Limb (tissue), 2 donors: ENCODE measurements at regions not wholly inside any gene's neighbourhood (a gene's known extent, or its start where the extent isn't known, plus 50 kb on each side); places are given as distances from the start of the nearest gene placed in this dataset.
A peak's percentile ranks its signal among the peaks of the same experiment; 100 is the strongest.
"Not testable (repeated sequence)": the region's sequence is repeated elsewhere in the genome, so short reads cannot be mapped to it uniquely, and the experiment has no call there.

Source experiments
- DNase-seq, 2 donors: peaks; one replicate each; pipeline ENCODE4 v3.0.0-alpha.2; 2016; ENCODE audit errors: extremely low spot score in 2 of 2

GRCh38 chr6:167562862-167563261 lies 238.0 kb downstream of the TTLL2 start:
- not testable (repeated sequence) for DNase-seq

- no peak for DNase-seq
Measured at GRCh38 chr6:167564416-167565250, 239.7 kb downstream of the TTLL2 start.

- no peak for DNase-seq
Measured at GRCh38 chr6:167565388-167565787, 240.5 kb downstream of the TTLL2 start.

GRCh38 chr6:167565884-167566599 lies 241.2 kb downstream of the TTLL2 start:
- DNase-seq = peak in 1 of 2 donors; percentile 36

- peak in 1 of 2 donors; percentile 36 for DNase-seq
Measured at GRCh38 chr6:167566711-167567141, 241.8 kb downstream of the TTLL2 start.

GRCh38 chr6:167567142-167568033 lies 242.5 kb downstream of the TTLL2 start:
- DNase-seq = peak in 1 of 2 donors; percentile 30

- no peak for DNase-seq
Measured at GRCh38 chr6:167568407-167569024, 243.6 kb downstream of the TTLL2 start.

GRCh38 chr6:167569041-167569805 lies 244.3 kb downstream of the TTLL2 start:
- DNase-seq = no peak

- no peak for DNase-seq
Measured at GRCh38 chr6:167569879-167570278, 245.0 kb downstream of the TTLL2 start.

- no peak for DNase-seq
Measured at GRCh38 chr6:167570460-167571400, 245.8 kb downstream of the TTLL2 start.

- peak in 1 of 2 donors; percentile 35 for DNase-seq
Measured at GRCh38 chr6:167571550-167571949, 246.7 kb downstream of the TTLL2 start.

- DNase-seq = no peak
Measured at GRCh38 chr6:167572106-167572505, 247.2 kb downstream of the TTLL2 start.

GRCh38 chr6:167572841-167573271 lies 248.0 kb downstream of the TTLL2 start:
- peak in 1 of 2 donors; percentile 53 for DNase-seq

- peak; percentile 48 to 65 for DNase-seq
Measured at GRCh38 chr6:167573461-167574215, 248.8 kb downstream of the TTLL2 start.

- peak in 1 of 2 donors; percentile 46 for DNase-seq
Measured at GRCh38 chr6:167574431-167575151, 249.7 kb downstream of the TTLL2 start.

- peak in 1 of 2 donors; percentile 24 for DNase-seq
Measured at GRCh38 chr6:167575158-167575696, 250.3 kb downstream of the TTLL2 start.

GRCh38 chr6:167576050-167576741 lies 250.5 kb upstream of the AFDN start:
- no peak for DNase-seq
